ENCODE measurements at regions not wholly inside any gene's neighbourhood (a gene's known extent, or its start where the extent isn't known, plus 50 kb on each side); places are given as distances from the start of the nearest gene placed in this dataset.

- ATAC-seq: no peak
These were observed 303.4 kb downstream of the ZNF621 start for GRCh38 chr3:40827942-40828688.

- no peak for ATAC-seq
These were observed 304.1 kb downstream of the ZNF621 start for GRCh38 chr3:40828741-40829415.

- ATAC-seq: no peak
These were observed 305.1 kb downstream of the ZNF621 start for GRCh38 chr3:40829876-40830275.

DNA sequence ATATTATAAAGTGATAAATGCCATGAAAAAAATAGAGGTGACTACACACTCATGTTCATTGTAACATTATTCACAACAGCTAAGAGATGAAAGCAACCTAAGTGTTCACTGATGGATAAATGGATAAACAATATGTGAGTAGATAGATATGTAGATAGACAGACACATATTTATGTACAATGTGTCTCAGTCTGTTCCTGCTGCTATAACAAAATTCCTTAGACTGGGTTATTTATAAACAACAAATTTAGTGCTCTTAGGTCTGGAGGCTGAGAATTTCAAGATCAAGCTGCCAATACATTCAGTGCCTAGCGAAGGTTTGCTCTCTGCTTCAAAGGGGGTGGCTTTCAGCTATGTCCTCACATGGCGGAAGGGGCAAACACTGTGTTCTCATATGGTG, 312.5 kb downstream of the ZNF621 start:
- no peak for ATAC-seq

DNA sequence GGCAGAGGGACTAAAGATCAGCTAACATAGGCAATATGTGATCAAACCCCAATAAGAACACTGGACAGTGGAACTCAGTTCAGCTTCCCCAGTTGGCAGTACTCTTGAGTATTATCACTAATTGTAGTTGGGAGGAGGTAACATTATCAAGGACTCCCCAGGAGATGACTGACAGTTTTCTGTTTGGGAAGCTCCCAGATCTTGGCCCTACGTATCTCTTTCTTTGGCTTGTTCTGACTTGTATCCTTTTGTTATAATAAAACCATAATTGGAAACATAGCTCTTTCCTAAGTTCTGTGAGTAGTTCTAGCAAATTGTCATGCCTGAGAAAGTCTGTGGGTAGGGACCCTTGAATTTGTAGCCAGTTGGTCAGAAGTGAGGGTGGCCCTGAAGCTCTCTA, 316.4 kb downstream of the ZNF621 start:
- no peak for ATAC-seq

DNA sequence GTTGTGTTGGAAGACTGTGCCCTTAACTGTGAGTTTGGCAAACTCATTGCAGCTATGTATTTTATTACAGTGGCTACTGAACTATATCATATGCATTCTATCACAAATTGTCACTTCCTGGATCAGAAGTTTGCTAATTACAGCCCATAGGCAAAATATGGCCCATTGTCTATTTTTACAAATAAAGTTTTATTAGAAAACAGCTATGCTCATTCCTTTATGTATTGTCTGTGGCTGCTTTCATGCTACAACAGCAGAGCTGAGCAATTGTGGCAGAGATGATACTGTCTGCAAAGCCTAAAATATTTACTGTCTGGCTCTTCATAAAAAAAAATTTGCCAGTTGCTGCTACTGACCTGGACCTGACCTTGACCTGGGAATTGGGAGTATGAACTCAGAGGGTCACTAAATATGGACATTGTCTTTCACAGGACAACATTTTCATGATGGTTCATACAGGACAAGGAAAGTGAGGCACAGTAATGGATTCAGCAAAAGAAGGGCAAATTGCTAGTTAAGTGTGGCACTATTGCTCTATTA, 316.9 kb downstream of the ZNF621 start:
- no peak for ATAC-seq

- ATAC-seq: no peak
These were observed 318.0 kb downstream of the ZNF621 start for GRCh38 chr3:40842714-40843113.

DNA sequence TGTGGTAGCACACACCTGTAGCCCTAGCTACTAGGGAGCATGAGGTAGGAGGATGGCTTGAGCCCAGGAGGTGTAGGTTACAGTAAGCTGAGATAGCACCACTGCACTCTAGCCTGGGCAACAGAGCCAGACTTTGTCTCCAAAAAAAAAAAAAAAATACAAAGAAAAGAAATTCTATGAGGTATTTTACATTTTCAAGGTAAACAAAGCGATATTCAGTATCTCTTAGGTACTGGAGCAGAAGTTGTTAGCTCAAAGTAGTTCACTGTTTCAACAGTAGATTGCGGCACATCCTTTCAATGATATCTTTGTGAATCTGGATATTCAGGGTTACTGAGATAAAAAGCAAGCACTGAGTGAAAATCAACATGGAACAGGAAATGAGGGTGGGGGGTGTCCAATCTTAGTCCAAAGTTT, 318.5 kb downstream of the ZNF621 start:
- ATAC-seq: no peak

GRCh38 chr3:40843851-40844548, 319.2 kb downstream of the ZNF621 start:
- ATAC-seq: no peak

- no peak for ATAC-seq
These were observed 320.1 kb downstream of the ZNF621 start for GRCh38 chr3:40844896-40845295.

DNA sequence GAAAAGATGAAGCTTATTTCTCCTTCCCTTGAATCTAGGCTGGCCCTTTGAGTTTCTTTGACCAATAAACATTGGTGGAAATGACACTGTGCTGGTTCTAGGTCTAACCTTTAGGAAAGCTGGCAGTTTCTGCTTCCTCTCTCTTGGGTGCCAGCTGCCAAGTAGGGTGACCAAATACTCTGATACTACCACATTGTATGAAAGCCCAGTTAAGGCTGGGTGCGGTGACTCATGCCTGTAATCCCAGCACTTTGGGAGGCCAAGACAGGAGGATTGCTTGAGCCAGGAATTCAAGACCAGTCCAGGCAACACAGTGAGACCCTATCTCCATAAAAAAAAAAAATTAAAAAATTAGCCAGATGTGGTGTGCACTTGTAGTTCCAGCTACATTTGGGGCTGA, 320.7 kb downstream of the ZNF621 start:
- no peak for ATAC-seq

GRCh38 chr3:40845916-40846315, 321.2 kb downstream of the ZNF621 start:
- ATAC-seq: no peak

GRCh38 chr3:40846451-40846850, 321.7 kb downstream of the ZNF621 start:
- no peak for ATAC-seq

DNA sequence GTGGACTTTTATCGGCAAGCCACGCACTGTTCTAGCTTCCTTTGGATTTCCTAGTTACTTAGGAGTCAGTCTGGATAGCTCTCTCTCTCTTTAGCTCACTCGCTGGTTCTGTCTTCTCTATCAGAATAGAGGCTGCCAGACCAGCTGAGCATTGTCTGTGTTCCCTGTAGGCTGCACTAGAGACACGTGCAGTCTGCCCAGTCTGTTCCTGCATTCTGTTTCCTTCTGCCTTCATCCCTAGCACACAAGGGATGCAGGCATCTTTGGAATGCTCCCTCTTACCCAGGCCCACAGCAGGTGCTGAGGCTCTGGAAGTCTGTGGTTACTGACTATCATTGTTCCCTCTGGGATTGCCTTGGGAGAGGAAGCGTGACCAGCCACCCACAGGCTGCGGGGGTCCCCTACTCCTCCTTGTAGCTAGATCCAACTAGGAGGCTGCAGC, 322.8 kb downstream of the ZNF621 start:
- no peak for ATAC-seq

DNA sequence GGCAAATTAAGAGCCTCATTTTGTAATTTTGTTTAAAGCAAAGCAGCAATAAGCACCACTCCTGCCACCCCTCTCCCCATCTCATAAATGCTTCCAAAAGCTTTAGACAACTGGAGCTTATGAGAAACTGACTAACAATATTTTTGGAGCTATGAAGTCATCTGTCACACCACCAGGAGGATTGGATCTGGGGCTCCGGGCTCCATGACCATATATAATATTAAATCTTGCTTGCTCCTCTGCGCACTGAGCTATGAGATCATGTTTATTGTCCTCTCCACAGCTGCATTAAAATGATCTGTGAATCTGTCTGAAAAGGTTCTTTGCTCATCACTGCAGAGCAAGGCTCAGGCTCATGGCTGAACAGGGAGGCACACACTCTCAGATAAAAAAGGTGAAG, 323.7 kb downstream of the ZNF621 start:
- ATAC-seq: no peak

GRCh38 chr3:40850861-40851260, 326.1 kb downstream of the ZNF621 start:
- ATAC-seq: no peak

DNA sequence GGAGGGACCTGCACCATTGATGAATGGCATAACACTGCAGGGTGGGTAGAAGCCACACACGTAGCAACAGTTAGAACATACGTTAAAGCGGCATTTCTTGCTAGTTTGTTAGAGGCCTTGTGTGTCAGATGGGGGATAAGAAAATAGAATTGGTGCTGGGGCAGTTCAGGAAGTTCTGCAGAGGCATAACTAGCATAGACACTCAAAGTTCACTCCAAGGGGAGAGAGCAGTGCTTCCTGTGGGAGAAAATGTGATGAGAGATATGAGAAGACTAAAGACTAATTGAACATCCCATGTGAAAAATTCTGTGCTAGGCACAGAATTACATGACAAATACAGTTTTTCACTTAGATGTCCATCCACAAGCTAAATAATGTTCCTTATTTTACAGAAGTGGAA, 327.1 kb downstream of the ZNF621 start:
- no peak for ATAC-seq

DNA sequence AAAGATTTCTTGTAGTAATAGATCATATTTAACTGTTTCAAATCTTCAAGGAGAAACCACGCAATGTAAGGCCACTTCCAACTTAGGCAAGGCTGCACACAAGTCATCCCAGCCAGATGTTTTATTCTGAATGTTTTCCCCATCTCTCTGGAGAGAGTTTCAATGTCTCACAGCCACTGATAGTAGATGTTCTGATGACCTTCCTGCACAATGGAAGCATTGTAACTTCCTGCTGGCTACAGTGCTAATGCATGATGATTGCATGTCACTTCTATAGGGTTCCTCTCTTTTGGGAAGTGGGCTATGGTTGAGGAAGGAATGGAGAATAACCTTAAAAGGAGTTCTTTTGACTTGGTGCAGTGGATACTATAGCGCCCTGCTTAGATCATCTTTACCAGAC, 328.0 kb downstream of the ZNF621 start:
- no peak for ATAC-seq

DNA sequence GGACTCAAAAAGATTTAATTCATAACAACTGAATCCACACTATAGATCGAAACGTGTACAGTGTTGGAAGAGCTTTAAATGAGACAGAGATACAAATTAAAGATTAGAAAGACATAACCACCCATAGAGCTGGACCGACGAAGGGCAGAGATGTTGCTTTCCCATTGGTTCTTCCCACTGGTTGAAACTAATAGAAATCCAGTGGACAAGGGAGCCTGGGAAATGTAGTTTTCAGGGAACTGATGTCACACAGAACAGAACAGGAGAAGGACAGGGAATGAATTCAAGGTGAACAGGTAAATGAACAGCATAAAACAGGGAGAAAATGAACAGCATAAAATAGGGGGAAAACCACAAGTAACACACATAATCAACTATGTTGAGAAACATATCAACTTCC, 328.7 kb downstream of the ZNF621 start:
- no peak for ATAC-seq

GRCh38 chr3:40855871-40856270, 331.1 kb downstream of the ZNF621 start:
- no peak for ATAC-seq

- ATAC-seq: no peak
These were observed 333.8 kb downstream of the ZNF621 start for GRCh38 chr3:40858364-40859115.

- no peak for ATAC-seq
These were observed 336.4 kb upstream of the CTNNB1 start for GRCh38 chr3:40862946-40863345.
